ENCODE measurements at regions not wholly inside any gene's neighbourhood (a gene's known extent, or its start where the extent isn't known, plus 50 kb on each side); places are given as distances from the start of the nearest gene placed in this dataset.

DNA sequence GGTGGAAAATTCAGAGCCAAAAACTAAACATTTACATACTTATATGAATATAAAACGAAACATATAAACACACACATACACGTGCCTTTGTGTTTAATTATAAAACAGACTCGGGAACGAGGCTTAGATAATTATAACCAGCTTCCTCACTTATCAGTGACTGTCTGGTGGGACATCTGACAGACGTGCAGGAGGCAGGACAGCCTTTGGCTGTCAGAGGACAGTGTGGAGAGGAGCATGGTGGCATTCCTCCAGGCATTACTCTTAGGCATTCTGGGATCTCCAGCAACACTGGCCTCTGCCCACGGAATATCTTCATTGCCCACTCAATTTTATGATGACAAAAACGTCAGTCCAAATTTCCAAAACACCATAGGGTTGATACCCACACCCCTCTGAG is 262.2 kb upstream of the NFE2L3 start:
- no peak for DNase-seq (ENCODE audit: low spot score)

GRCh38 chr7:25891591-25891990 is 260.4 kb upstream of the NFE2L3 start:
- DNase-seq (ENCODE audit: low spot score): no peak

DNA sequence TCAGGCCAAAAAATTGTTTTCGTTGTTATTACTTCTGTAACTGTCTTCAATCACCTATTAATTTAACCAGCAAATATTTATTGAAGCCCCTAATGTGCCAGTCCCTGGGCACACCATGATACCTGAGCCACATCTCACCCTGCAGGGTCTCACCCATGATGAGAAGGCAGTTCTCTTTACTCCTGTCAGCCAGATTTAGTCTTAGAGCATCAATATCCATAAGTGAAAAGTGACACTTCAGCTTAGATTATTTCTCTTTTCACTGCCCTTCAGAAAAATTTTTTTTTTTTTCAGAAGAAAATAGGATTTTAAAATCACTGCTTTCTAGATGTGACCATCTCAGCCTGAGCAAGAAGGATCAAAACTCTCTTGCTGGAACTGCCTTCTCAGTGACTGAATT is 258.6 kb upstream of the NFE2L3 start:
- DNase-seq (ENCODE audit: low spot score): no peak

DNA sequence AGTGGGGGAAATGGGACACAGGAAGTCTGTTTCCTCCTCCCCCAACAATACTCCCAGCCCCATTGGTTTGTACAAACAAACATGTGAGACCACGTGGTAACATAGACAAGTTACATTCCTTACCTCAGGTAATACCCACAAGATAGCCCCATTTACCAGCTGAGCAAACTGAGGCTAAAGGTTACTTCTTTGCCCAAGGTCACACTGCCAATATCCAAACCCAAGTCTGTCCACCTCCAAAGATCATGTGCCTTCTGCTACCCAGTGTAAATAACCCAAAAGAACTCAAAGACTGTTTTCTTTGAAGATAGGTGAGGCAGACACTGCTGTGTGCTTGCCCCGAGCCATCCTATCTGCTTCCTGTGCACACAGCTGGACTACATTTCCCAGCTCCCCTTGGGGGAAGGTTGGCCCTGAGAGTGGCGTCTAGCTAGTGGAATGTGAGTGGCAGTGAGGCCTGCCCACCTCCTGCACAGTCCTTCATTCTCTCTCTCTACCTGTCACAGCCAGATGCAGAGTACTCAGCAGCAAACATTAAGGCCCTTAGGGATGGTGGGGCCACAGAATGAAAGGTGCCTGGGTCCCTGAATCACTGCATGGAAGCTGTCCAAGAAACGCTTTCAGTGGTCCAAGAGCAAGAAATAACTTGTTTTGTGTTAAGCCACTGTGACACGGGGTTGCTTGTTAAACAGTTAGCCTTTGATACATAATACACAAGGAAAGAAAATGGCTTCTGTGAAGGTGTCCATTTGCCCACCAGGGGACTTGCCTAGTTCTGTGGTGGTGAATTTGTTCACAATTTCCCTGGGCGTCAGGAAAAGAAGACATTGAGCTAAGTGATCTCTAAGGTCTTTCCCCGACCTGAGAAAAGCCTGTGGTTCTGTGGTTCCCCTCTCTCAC is 257.7 kb upstream of the NFE2L3 start:
- peak; percentile 40 for DNase-seq (ENCODE audit: low spot score)

- peak; percentile 63 for DNase-seq (ENCODE audit: low spot score)
These were observed 256.9 kb upstream of the NFE2L3 start for GRCh38 chr7:25894902-25895791.

DNA sequence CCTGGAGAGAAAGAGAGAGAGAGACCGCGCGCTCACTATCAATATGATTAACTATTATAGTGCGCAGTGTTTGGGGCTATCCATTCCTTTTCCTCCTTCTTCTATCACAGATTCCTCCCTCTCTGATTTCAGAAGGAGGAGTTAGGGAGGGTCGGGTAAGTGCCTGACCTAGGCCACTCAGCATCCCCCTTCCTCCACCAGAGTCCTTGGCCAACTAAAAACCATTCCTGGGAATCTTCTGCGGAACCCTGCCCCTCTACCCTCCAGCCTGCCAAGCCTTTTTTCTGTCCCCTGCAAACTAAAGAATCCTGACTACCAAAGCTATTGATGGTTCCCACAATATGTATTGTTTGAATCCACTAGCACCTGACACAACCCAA is 256.2 kb upstream of the NFE2L3 start:
- no peak for DNase-seq (ENCODE audit: low spot score)

- no peak for DNase-seq (ENCODE audit: low spot score)
These were observed 254.7 kb upstream of the NFE2L3 start for GRCh38 chr7:25897261-25897782.

- no peak for DNase-seq (ENCODE audit: low spot score)
These were observed 251.8 kb upstream of the NFE2L3 start for GRCh38 chr7:25900245-25900644.

DNA sequence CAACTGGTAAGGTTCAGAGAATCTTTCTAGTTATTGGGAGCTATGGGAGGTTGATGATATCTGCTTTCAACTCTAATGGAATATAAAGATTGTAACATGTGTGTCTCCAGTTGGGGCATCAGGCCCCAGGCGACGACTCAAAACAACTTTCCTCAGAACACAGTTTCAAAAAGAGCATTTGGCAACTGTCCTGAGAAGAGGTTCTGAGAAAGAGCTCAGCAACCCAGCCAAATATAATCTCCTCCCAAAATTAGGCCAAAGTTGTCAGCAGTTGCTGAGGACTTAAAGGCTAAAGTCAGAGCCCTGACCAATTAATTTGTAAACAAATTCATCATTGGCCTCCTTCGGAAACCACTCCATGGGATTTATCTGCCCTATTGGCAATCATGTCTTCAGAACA is 251.1 kb upstream of the NFE2L3 start:
- no peak for DNase-seq (ENCODE audit: low spot score)

DNA sequence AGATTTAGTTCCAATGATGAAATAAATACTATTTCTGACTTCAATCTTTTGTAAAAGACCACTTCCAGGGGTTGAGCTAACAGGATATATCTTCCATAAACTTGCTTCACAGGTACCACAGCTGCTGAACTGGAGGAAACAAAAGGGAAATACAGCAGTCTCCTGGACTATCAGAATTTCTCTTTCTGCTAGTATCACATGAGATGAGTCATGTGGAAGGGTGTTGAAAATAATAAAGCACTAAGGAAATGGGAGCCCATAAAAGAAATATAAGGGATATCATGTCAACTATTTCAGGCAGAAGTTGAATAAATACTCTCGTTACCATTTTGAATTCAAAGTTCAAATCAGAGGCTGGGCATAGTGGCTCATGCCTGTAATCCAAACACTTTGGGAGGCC is 250.3 kb upstream of the NFE2L3 start:
- no peak for DNase-seq (ENCODE audit: low spot score)

DNA sequence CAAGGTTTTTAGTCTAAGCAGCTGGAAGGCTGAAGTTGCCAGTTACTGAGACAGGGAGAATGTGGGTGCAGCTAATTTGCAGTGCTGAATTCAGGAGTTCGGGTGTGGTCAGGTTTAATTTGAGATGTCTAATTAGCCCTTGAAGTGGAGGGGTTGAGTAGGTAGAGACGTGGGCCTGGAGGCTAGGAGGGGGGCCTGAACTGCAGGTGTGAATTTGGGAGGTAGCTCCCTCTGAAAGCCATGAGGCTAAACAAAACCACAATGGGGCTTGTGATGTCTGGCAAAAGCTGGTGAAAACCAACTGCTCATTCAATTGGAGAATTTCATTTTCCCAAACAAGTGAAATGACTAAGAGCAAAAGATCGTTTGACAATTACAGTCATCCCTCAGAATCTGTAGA is 246.0 kb upstream of the NFE2L3 start:
- DNase-seq (ENCODE audit: low spot score): no peak

DNA sequence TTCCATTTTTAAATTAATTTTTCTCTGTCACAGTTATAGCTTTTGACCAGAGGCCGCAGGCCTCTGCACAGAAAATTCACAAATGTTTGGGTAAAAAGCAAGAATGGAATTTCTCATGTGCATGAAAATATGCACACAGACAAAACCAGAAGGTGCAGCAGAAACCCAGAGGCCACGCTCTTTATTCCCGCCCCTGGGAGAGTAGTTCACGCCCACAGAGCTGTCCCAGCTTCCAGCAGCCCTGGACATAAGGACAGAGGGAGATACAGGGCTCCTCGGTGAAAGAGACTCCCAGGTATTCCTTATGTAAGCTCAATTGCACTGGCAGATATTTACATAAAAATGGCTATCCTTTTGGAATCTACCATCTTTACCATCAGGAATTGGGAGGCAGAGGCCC is 245.2 kb upstream of the NFE2L3 start:
- DNase-seq (ENCODE audit: low spot score): no peak

DNA sequence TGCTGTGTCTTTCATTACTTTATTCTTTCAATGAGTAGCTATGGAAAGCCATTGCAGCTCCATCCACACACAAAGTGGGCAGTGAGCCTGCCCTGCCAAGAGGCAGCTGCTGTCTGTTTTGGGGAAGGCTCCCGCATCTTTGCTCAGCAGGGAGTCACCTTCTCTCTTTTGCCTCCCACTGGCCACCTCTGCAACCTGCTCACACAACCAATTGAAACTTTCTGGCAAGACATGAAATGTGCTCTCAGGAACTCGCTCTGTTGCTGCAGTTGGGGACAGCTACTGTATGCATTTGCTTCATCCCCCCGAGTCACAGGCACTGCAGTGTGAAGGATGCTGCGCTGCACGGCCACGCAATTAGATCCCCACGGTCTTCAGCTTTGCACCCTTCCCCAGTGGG is 244.8 kb upstream of the NFE2L3 start:
- no peak for DNase-seq (ENCODE audit: low spot score)

- no peak for DNase-seq (ENCODE audit: low spot score)
These were observed 244.3 kb upstream of the NFE2L3 start for GRCh38 chr7:25907731-25908130.

DNA sequence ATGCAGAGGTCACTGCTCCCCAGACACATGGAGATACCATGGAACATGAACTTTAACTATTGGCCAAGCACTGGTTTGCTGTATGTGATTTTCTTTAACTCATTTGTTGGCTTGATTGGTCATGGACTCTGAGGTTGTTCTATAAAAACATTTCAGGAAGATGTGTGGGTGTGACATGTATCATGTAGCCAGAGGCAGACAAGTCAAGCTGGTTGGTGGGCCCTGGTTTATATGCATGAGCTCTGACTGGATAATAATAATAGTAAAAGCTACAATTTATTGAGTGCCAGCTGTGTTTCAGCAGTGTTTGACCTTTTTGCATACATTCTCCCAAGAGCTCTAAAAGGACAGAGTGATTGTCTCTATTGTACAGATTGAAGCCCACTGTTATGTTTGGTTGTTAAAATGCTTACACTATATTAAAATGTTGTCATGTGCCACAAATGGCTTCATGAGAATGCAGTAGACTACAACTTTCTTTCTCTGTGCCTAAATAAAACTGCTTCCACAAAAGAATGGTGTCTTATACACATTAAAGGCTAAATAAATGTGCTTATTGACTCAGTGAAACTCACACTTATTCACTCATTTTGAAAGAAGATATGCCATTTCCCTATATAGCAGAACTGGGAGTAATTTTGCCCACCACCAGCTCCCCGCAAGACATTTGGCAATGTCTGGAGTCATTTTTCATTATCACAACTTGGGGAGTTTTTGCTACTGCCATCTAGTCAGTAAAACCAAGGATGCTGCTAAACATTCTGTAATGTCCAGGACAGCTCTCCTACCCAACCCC is 243.6 kb upstream of the NFE2L3 start:
- DNase-seq (ENCODE audit: low spot score): no peak

DNA sequence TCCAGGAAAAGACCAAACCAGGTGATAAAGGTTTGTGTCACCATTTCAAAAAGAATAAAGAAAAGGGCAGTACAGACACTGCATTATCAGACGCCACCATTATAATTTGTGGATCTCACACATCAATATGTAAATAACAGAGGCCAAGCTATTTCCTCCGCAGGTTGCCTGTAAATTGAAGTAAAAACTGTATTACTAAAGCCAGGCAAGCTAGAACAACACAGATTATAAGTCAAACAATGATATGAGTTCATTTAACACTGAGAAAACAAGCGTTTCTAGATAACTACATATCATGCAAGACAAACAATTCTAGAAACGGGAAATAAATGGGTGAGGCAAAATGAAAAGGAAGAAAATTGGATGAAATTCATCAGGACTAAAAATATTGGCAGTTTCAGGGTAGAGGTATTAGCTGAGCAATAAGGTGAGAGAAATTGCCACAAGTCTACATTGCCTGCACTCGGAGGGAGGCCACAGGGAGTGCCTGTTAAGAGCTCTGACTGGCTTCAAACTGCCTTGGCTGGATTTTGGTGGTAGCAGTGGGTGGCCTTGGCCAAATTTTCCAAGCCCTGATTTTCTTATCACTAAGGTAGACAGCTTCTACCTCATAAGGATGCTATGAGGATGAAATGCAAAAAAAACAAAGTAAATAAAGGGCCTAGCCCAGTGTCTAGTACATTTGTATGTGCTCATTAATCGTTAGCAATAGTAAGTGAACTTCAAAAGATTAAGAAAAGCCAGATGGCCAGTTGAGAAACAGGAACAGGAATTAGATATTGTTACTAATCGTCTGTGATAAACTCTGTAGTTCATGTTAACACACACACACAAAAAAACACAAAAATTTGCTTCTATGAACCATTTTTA is 240.0 kb upstream of the NFE2L3 start:
- DNase-seq (ENCODE audit: low spot score): no peak

DNA sequence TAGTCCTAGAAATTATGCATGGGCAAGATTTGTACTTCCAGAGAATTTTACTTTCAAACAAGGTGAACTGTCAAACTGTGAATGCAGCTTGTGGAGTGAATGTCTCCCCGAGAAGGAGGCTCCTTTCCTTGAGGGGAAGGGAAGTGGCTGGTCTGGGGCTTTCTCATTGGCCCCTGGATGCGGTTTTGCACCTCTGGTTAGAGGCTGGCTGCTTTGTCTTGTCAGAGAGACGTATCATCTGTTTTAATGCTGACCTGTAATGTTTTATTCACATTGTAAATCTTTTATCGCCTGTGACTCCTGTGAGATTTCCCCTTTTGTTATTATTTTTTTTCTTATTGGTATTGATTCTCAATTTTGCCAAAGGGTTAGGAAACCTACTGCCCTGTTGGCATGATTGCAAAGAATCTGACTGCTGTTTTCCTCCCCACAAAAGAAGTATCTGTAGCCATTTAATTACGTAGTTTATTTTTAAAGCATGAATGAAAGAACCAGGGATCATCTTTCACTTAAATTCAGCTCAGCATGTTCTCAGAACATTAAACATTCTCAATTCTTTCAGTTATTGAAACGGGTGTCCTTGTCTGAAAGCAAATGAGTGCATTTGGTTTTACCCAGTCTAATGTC is 238.3 kb upstream of the NFE2L3 start:
- no peak for DNase-seq (ENCODE audit: low spot score)

DNA sequence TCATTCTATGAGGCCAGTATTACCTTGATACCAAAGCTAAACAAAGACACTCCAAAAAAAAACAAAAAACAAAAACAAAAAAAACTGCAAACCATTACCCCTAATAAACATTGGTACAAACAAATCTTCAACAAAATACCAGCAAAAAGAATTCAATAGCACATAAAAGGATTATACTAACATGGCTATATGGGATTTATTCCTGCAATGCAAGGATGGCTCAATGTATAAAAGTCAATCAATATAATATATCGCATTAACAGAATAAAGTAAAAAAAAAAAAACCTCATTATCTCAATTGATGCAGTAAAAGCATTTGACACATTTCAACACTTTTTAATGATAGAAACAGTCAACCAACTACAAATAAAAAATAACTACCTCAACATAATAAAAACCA is 233.3 kb upstream of the NFE2L3 start:
- no peak for DNase-seq (ENCODE audit: low spot score)

GRCh38 chr7:25922296-25922695 is 229.7 kb upstream of the NFE2L3 start:
- DNase-seq (ENCODE audit: low spot score): no peak

DNA sequence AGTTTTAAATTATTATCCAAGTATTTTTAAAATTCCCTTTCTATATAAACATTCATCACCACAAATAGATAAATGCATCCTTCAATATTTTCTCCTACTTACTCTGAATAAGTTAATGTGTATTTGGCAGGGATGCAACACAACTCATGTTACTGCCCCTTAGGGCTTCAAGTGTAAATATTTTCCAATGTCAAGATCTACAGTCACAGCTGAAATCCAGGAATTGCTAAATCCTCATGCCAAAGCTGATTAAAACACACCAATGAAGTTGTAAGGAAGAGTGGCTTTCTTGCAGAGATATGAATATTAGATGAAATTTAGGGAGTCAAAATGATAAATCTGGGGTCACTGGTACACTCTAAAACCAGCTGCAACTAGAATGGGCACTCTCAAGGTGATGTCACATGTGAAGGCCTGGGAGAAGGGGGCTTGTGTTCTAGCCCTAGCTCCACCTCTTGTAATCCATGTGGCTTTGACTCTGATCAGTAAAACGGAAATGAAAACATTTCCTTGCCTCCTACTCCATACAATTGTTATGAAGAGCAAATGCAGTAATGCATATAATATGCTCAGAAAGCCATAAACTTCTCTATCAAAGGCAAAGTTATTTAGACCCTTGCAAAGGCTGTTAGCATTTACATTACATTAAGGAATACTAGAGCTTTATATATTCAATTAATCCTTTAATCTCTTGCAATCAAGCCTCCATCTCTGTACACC is 228.1 kb upstream of the NFE2L3 start:
- DNase-seq (ENCODE audit: low spot score): no peak
